Central memory CD4-positive, alpha-beta T cell (primary cell): ENCODE measurements at regions not wholly inside any gene's neighbourhood (a gene's known extent, or its start where the extent isn't known, plus 50 kb on each side); places are given as distances from the start of the nearest gene placed in this dataset.

ENCODE experiments used
- DNase-seq: peaks from one replicate; pipeline ENCODE4 v3.0.0; 2022

DNA sequence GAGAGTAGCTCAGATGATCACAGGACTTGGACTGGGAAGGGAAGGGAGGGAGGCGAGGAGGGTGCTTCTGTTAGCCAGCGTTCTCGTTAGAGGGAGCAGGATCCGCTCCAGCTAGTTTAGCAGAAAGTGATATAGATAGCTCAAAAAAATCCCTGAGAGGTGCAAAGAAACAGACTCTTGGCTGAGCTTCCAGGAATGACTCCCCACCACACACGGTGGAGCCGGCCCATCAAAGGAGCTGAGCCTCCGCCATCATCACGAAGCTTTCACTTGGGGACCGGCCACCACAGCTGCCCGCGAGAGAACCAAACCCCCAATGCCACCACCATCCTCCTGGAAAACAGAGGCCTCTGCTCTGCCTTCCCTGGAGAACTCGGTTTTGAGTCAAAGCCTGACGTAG lies 124.6 kb upstream of the BCL2L14 start:
- no peak for DNase-seq

DNA sequence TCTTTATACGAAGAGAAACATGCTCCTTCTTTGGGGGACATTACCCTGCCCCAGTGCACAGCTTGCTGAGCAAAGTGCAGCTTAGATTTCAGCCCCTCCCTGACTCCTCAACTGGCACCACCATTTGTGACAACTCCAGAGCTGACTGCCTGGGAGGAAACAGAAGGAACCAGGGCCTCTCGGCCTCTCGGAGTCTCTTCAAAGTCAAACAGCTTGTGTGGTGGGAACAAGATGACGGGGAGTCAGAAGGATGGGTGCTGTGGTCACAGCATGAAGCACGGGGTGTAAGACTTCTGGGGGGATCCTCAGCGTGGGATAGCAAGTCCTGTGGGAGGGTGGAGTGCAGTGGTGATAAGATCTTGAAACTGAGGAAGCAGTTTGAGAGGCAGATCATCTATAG lies 123.5 kb upstream of the BCL2L14 start:
- no peak for DNase-seq

GRCh38 chr12:11949738-11950411 lies 120.9 kb upstream of the BCL2L14 start:
- DNase-seq: no peak

DNA sequence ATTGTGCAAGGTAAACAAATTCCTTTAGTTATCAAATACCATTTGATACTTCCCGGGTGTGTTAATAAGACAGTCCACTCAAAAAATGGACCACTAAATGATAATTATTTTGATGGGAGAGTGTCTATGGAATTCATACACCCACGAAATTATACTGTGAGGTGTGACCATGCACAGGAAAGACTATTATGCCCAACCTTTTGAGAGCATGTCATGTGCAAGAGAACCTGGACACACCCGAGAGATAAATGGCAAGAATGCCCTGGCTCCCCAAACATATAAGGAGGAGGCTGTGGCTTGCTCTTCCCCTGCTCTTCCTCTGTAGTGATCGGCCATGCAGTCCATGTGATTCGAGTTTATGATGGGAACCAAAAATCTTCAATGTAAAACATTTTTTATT lies 119.5 kb upstream of the BCL2L14 start:
- no peak for DNase-seq

DNA sequence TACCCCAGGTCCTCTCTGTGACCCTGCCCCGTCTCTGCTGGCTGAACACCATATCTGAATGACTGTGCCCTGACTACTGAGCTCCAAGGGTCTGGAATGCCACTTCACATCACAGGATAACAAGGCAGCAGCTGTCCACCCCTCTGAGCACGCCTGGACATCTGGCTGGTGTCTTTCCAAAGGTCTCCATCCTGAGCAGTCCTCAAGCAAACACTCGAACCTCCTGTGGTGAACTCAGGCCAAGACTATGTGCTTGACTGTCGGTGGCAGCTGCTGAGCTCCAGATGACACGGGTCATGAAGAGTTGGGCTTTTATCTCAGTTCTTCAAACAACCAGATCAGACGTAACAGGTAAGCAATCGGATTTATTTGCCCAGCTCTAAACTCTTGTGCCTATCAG lies 117.2 kb upstream of the BCL2L14 start:
- DNase-seq: no peak

DNA sequence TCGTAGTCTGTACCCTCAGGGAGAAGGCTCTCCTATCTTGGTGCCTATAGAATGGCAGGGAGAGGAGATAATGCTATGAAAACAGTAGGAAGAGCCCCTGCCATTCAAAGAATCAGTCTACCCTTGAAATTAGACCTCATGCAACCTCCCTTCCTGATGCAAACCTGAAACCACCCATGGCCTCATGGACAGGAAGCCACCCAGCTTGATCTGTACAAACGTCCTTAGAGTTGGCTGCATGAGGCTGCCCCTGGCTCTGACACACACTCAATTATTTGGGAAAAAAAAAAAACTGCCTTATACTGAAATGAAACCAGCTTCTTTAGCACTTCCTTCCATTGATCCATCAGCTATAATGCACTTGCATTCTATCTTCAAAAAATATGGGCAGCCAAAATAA lies 116.6 kb upstream of the BCL2L14 start:
- no peak for DNase-seq

- DNase-seq: peak; percentile 12
These were observed 112.3 kb upstream of the BCL2L14 start for GRCh38 chr12:11958221-11959091.

DNA sequence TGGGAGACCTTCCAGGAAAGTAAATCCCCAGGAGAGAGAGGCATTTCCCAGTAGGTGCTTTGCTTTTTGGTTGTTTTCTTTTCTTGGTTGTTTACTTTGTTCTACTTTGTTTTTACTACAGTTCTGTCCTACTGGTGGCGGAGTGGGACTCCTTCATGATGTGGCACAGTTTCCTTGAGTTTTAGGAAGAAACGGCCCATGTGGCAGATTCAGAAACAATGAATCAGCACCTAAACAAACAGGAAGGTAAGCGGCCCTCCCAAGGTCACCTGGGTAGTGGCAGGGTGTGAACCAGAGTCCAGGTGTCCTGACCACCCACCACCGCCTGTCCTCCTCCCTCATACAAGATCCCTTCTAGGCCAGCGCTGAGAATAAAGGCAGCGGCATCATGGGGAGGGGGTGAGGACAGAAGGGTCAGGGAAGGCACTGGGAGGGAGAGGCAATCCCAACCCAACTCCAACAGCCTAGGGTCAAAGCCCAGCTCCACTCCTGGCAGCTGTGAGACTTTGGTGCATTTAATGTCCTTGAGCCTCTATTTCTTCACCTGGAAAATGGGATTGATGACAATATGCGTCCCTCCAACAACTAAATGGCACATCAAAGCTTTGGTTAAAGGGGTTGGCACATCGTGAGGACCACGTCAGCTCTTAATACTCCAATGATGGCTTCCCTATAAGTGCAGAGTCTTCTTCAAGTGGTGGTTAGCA lies 111.5 kb upstream of the BCL2L14 start:
- DNase-seq: no peak

GRCh38 chr12:11960646-11961045 lies 110.1 kb upstream of the BCL2L14 start:
- DNase-seq: no peak

GRCh38 chr12:11961686-11962085 lies 109.1 kb upstream of the BCL2L14 start:
- no peak for DNase-seq

- DNase-seq: no peak
These were observed 107.9 kb upstream of the BCL2L14 start for GRCh38 chr12:11962860-11963259.

DNA sequence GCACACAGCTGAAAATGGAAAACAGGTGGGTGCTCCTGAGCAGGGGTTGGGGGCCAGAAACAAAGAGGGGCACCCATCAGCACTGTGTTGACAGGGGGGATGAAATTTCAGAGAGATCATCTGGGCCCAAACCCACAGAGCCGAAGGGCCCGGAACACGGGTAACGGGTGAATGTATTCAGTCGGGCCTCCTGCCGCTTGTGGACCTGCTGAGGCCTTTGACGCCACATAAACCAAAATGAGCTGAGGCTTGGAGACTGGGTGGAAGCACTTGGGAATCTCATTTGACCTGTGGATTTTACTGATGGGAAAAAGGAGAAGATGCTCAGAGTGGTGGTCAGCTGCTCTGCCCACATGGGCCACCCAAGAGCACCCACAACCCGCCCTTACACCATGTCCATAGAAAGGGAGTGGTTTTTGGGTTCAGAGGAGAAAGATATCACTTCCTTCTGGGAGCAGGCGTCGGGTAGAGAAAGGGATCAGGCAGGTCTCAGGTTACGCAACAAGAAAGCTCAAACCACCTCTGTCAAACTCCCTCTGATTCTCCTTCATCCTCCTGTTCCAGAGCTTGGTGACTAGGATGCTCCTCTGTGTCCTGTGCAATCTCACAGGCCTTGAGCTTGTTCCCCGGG lies 106.8 kb upstream of the BCL2L14 start:
- DNase-seq: no peak

DNA sequence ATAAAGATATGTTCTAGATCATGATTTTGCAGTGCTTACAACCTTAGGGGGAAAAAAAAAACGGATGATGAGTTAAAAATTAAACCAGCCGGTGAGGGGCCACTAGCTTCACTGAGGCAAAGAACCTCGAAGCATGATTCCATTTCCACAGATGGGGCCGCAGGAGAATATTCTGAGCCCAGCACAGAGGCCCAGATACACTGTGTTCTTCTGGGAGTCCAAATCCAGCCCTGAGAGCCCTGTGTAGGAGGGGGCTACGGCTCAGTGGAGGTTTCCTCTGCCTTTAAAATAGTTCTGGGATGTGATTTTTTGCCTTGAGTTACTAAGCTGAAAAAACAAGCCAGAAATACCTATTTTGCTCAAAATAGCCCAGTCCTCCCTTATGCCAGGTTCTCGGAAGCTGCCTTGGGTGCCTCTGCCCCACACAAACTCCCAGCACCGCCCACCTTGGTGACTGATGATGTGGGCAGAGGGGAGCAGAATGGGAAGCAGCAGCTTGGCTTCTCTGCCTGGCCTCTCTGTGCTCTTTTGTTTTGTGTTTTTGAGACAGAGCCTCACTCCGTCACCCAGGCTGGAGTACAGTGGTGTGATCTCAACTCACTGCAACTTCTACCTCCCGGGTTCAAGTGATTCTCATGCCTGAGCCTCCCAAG lies 105.4 kb upstream of the BCL2L14 start:
- no peak for DNase-seq

DNA sequence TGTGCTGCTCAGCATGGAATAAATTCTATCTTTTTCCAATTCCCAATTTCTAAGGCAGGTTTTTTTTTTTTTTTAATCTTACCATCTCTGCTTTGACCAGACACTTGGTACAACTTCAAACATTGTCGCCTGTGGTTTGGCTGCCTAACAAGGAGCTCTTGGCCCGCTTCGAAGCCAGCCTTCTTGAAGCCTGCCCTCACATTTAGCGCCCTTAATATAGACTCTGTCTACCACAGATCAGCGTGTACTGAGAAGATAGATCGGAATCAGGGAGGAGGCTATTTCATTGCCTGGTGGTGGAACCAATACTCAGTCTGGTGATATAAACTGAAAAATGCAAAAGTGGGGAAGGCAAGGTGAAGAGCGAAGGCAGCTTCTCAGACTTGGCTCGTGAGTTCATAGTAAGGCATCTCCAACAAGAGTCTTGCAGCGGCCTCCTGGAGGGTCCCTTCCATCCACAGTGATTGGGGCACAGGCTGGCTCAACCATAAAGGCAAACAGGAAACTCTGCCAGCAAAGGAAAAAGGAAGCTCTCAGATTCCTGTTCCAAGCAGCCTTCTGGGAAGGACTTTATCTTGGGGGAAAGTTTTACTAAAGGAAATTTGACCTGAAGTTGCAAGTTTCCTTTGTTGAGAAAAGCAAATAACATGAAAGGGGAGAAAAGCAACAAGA lies 103.2 kb upstream of the BCL2L14 start:
- DNase-seq: no peak

DNA sequence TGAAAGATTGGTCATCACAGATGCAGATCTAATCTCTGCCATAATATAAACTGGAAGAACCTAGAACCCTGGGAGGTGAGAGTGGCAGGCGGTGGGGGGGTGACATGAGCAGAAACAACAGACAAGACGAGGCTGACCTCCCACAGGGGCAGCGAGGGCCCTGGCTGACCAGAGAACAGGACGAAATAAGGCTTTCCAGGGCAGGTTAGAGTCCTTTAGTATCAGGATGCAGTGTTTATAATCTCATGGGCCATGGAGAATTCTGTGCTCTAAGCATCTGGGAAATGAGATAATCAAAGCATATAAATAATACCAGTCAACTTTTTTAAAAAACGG lies 102.7 kb upstream of the BCL2L14 start:
- no peak for DNase-seq

DNA sequence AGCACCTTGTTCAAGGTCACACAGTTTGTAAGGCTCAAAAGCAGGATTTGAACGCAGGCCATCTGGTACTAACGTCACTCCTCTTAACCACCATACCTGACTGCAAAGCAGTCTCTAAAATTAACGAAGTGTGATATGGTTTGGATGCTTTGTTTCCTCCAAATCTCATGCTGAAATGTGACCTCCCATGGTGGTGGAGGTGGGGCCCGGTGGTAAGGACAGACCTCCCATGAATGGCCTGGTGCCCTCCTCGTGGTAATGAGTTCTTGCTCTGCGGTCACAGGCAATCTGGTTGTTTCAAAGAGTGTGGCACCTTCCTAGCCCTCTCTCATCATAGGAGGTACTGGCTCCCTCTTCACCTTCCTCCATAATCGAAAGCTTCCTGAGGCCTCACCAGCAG lies 102.2 kb upstream of the BCL2L14 start:
- no peak for DNase-seq

DNA sequence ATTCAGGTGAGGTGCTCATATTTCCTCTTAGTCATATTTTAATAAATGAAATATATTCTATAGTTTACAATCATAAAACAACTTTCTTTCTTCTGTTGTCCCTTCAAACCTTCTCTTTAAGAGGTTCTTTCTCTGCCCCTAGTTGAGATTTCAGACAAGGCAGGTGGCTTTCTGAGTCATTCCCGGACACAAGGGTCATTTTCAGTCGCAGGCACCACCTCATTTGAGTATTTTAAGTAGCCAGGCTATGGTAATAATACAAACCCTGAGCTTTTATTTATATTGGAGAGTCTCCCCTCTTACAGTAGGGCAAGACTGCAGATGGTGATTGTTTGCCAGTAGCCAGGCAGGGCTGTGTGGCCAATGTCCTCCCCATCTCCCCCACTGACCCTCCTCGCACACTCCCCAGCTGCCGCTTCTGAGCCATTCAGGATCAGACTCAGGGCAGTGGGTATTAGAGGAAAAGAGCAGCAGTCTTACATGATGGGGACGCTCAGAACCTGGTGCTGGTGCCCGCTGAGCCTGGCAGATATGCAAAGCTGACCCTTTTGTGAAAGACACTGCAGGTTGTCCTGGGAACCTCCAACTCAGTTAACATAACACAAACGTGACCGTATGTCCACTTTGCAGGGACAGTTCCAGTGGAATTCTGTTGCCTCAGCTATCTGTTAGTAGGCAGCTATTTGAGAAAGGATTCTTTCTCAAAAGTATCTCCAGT lies 101.1 kb upstream of the BCL2L14 start:
- DNase-seq: no peak

DNA sequence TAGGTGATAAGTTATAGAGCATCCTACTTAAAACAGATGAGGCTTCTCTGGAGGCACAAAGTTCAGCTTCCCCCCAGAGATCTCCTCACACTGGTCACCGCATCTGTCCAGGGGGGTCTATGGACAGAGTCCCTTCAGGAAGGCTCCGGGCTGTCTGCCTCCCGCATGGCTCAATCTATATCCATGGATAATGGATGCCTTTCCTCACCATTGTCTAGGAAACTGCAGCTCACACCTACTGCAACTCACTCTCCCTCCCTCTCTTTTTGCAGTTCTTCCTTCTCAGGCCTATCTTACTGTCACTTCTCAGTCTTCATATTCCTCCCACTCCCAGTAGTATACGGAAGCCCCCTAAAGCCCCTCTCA lies 100.6 kb upstream of the BCL2L14 start:
- no peak for DNase-seq

- DNase-seq: no peak
These were observed 97.3 kb upstream of the BCL2L14 start for GRCh38 chr12:11973396-11973795.

DNA sequence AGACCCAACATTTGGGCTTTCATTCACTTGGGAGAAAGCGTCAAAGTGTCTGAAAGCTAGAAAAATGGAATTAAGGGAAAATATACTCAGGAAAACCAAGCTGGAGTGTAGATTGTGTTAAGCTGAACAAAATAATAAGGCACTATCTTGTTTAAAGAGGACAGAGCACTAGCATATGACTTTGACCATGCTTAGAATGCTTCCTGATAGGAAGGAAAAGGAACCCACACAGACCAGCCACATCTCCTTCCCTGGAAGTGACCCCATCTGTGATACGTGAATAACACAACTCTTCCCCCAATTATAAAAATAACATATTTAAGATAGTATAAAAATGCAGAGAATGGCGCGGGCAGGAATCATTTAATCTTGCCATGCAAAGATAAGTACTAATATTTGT lies 94.7 kb upstream of the BCL2L14 start:
- no peak for DNase-seq

DNA sequence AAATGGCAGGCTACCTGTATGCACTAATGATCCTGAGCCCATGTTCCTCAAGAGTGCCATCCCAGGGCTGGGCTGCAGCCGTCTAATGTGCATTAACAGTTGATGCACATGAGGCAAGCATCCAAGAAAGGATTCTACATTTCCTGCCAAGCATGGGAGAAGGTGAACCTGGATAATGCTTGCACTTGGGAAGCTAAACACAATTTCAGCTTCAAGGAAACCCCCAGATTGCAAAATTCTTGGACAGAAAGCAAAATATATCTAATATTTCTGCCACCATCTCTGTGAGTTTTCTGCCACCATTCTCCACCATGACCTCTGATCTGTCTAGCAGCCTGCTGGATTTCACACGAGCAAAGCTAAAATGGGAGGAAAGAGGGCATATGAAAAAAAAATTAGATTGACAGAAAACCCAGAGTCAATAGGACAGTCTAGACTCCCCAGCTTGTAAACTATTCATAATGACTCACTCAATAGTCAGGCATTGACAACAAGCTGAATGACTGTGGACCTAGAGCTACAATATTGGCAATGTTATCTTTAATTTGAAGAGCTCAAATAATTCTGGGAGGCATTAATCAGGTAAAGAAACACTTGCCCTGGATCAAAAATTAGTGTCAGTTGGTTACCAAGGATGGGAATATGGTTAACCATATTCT lies 91.9 kb upstream of the BCL2L14 start:
- no peak for DNase-seq
